Fibroblast of skin of left quadriceps (primary cell): ENCODE measurements at regions not wholly inside any gene's neighbourhood (a gene's known extent, or its start where the extent isn't known, plus 50 kb on each side); places are given as distances from the start of the nearest gene placed in this dataset.

Experiments
- DNase-seq, 2 experiments: peaks; one replicate each; pipeline ENCODE4 v3.0.0-alpha.2; 2013; ENCODE audit warnings: low read depth in 2 of 2

- no peak for DNase-seq
Observed at GRCh38 chr2:164439885-164440284, 181.4 kb downstream of the GRB14 start.

GRCh38 chr2:164439235-164439634, 182.0 kb downstream of the GRB14 start:
- no peak for DNase-seq

- no peak for DNase-seq
Observed at GRCh38 chr2:164438490-164439205, 182.6 kb downstream of the GRB14 start.

GRCh38 chr2:164436131-164436530, 185.2 kb downstream of the GRB14 start:
- DNase-seq: no peak

- DNase-seq: peak; percentile 20 to 24
Observed at GRCh38 chr2:164430166-164430783, 191.0 kb downstream of the GRB14 start.

GRCh38 chr2:164429354-164429753, 191.9 kb downstream of the GRB14 start:
- DNase-seq: no peak

- DNase-seq: no peak
Observed at GRCh38 chr2:164427111-164427510, 194.2 kb downstream of the GRB14 start.

- no peak for DNase-seq
Observed at GRCh38 chr2:164420787-164421186, 200.5 kb downstream of the GRB14 start.

- peak; percentile 8 to 13 for DNase-seq
Observed at GRCh38 chr2:164412831-164413230, 208.5 kb downstream of the GRB14 start.

GRCh38 chr2:164389411-164389810, 231.9 kb downstream of the GRB14 start:
- DNase-seq: no peak

GRCh38 chr2:164388511-164388910, 232.8 kb downstream of the GRB14 start:
- DNase-seq: peak; percentile 56

GRCh38 chr2:164386231-164386630, 235.1 kb downstream of the GRB14 start:
- DNase-seq: no peak

- no peak for DNase-seq
Observed at GRCh38 chr2:164384434-164384833, 236.8 kb downstream of the GRB14 start.

GRCh38 chr2:164371916-164372315, 249.4 kb downstream of the GRB14 start:
- no peak for DNase-seq

- no peak for DNase-seq
Observed at GRCh38 chr2:164369366-164369765, 251.9 kb downstream of the GRB14 start.

- DNase-seq: no peak
Observed at GRCh38 chr2:164368896-164369295, 252.4 kb downstream of the GRB14 start.

- no peak for DNase-seq
Observed at GRCh38 chr2:164363646-164364045, 257.6 kb downstream of the GRB14 start.

- no peak for DNase-seq
Observed at GRCh38 chr2:164351536-164351935, 269.7 kb downstream of the GRB14 start.

- no peak for DNase-seq
Observed at GRCh38 chr2:164335947-164336346, 285.3 kb downstream of the GRB14 start.

GRCh38 chr2:164335128-164335527, 286.2 kb downstream of the GRB14 start:
- DNase-seq: no peak

GRCh38 chr2:164328310-164328709, 293.0 kb downstream of the GRB14 start:
- no peak for DNase-seq

- no peak for DNase-seq
Observed at GRCh38 chr2:164323978-164324377, 297.3 kb downstream of the GRB14 start.

GRCh38 chr2:164314148-164314547, 307.1 kb downstream of the GRB14 start:
- peak in 1 of 2 experiments; percentile 1 for DNase-seq

GRCh38 chr2:164306872-164307271, 314.4 kb downstream of the GRB14 start:
- no peak for DNase-seq
